HepG2 (cell line): ENCODE measurements at regions not wholly inside any gene's neighbourhood (a gene's known extent, or its start where the extent isn't known, plus 50 kb on each side); places are given as distances from the start of the nearest gene placed in this dataset.

Experiments
- ATAC-seq: fragments of 200-7000 bp; cut with Tn5 transposase; 3 replicates; pipeline ENCODE4 v1.9.1; 2020; ENCODE audit warnings: mild to moderate bottlenecking, moderate library complexity
- BruUV-seq: library from RNA; stranded (reverse); fragments of 400-500 nt; replicated peaks from 2 replicates; lab custom pipeline; 2021; lab: Mats Ljungman, UMichigan
- CTCF ChIA-PET: fragments of 300-600 bp; formaldehyde crosslinking; extraction: SDS; loops from one replicate; lab custom pipeline; 2021; ENCODE audit warnings: low total read pairs, inconsistent platforms, low intra/inter-chr PET ratio; lab: Yijun Ruan, JAX
- POLR2A ChIA-PET: fragments of 350-600 bp; sonication (Branson Sonifier 250); formaldehyde crosslinking; loops from one replicate; lab custom pipeline; 2020; ENCODE audit warnings: antibody characterized with exemption, inconsistent platforms; lab: Yijun Ruan, JAX
- DNase-seq: peaks from one replicate; pipeline ENCODE4 v3.0.0-alpha.2; 2015; ENCODE audit warnings: low spot score
- FAIRE-seq: peaks from 3 replicates; lab custom pipeline; 2011; peaks lifted over from hg19 to GRCh38; lab: Jason Lieb, UNC
- H2AFZ ChIP-seq: one replicate; pipeline ENCODE4 v1.6.1; 2011; ENCODE audit warnings: low read length, inconsistent platforms
- H3K27ac ChIP-seq: fragments of 300-600 bp; 3 replicates; pipeline ENCODE4 v1.8.0; 2011; ENCODE audit warnings: mixed run types, mild to moderate bottlenecking, mixed read lengths, low read length, inconsistent platforms; ENCODE audit not compliant: insufficient read depth; ENCODE audit errors: extremely low read length
- H3K27me3 ChIP-seq, 2 experiments: fragments of 200-600 bp in 1 of 2; 2 replicates in 1 of 2; 3 replicates in 1 of 2; pipeline versions ENCODE4 v1.6.0 to v1.8.0; 2011; ENCODE audit warnings: low read length in 2 of 2, mild to moderate bottlenecking in 2 of 2, moderate library complexity in 2 of 2, inconsistent platforms in 1 of 2; ENCODE audit not compliant: insufficient read depth in 2 of 2, control insufficient read depth in 1 of 2
- H3K36me3 ChIP-seq, 2 experiments: fragments of 200-600 bp in 1 of 2; replicated peaks in 1 of 2; 2 replicates in 1 of 2; 3 replicates in 1 of 2; pipeline versions ENCODE4 v1.5.1 to v1.8.0; 2011; ENCODE audit warnings: low read length in 2 of 2, inconsistent platforms in 1 of 2; ENCODE audit not compliant: insufficient read depth in 2 of 2, control insufficient read depth in 1 of 2
- H3K4me1 ChIP-seq: 2 replicates; pipeline ENCODE4 v1.5.1; 2012; ENCODE audit warnings: low read length, inconsistent platforms; ENCODE audit not compliant: insufficient read depth
- H3K4me2 ChIP-seq: 2 replicates; pipeline ENCODE4 v1.6.0; 2011; ENCODE audit warnings: low read depth, low read length, inconsistent platforms
- H3K4me3 ChIP-seq, 3 experiments: fragments of 200-600 bp in 1 of 3; sonication (generic), shearing (Covaris generic) in 1 of 3; replicated peaks in 1 of 3; 2 replicates each; pipeline ENCODE4 v1.5.1; 2011 to 2016; ENCODE audit warnings: low read length in 3 of 3, inconsistent platforms in 2 of 3, low read depth in 2 of 3, mild to moderate bottlenecking in 2 of 3, control low read depth in 1 of 3, mixed read lengths in 1 of 3; ENCODE audit not compliant: insufficient read depth in 1 of 3
- H3K79me2 ChIP-seq: one replicate; pipeline ENCODE4 v1.6.1; 2011; ENCODE audit warnings: low read length, inconsistent platforms; ENCODE audit not compliant: insufficient read depth
- H3K9ac ChIP-seq: 2 replicates; pipeline ENCODE4 v1.6.0; 2011; ENCODE audit warnings: mild to moderate bottlenecking, low read depth, low read length, inconsistent platforms; ENCODE audit not compliant: insufficient read depth
- H3K9me3 ChIP-seq: 2 replicates; pipeline ENCODE4 v1.5.1; 2012; ENCODE audit warnings: mild to moderate bottlenecking, low read length
- H4K20me1 ChIP-seq: 2 replicates; pipeline ENCODE4 v1.6.0; 2011; ENCODE audit warnings: inconsistent platforms, mild to moderate bottlenecking, low read length, moderate library complexity; ENCODE audit not compliant: insufficient read depth
- AHR ChIP-seq: IDR thresholded peaks from 2 replicates; pipeline ENCODE4 v1.6.1; 2018; ENCODE audit warnings: missing genetic modification reagents, missing compliant biosample characterization
- ARNTL ChIP-seq: sonication (generic); formaldehyde crosslinking; IDR thresholded peaks from 2 replicates; pipeline ENCODE4 v1.4.0; 2020; ENCODE audit warnings: mild to moderate bottlenecking, missing genetic modification reagents
- BORCS8-MEF2B ChIP-seq: sonication (generic); formaldehyde crosslinking; IDR thresholded peaks from 2 replicates; pipeline ENCODE4 v1.8.0; 2022; ENCODE audit warnings: mild to moderate bottlenecking, missing genetic modification reagents
- EP300 ChIP-seq, 3 experiments: sonication (generic) in 1 of 3; formaldehyde crosslinking in 1 of 3; IDR thresholded peaks; 2 replicates each; pipeline versions ENCODE4 v1.5.1 to v1.6.1; 2011 to 2020; ENCODE audit warnings: low read depth in 2 of 3, low read length in 2 of 3, borderline replicate concordance in 1 of 3, improper control_type of control experiment in 1 of 3, mild to moderate bottlenecking in 1 of 3, missing genetic modification reagents in 1 of 3, moderate library complexity in 1 of 3
- FOXK1 ChIP-seq: sonication (generic); formaldehyde crosslinking; IDR thresholded peaks from 2 replicates; pipeline ENCODE4 v1.4.0; 2020; ENCODE audit warnings: low read depth, missing genetic modification reagents, borderline replicate concordance
- HHEX ChIP-seq: IDR thresholded peaks from 2 replicates; pipeline ENCODE4 v1.6.1; 2016; ENCODE audit warnings: control low read depth
- HOXA7 ChIP-seq: sonication (generic); formaldehyde crosslinking; IDR thresholded peaks from 2 replicates; pipeline ENCODE4 v1.8.1; 2022; ENCODE audit warnings: mild to moderate bottlenecking, missing genetic modification reagents, moderate library complexity
- MED13 ChIP-seq: sonication (generic); formaldehyde crosslinking; IDR thresholded peaks from 2 replicates; pipeline ENCODE4 v1.5.0; 2020; ENCODE audit warnings: missing genetic modification reagents
- MEF2D ChIP-seq: sonication (generic); formaldehyde crosslinking; IDR thresholded peaks from 2 replicates; pipeline ENCODE4 v1.5.1; 2020; ENCODE audit warnings: mild to moderate bottlenecking, missing genetic modification reagents
- MIER3 ChIP-seq: IDR thresholded peaks from 2 replicates; pipeline ENCODE4 v1.6.1; 2016; ENCODE audit warnings: missing compliant biosample characterization, borderline replicate concordance
- PHF21A ChIP-seq: sonication (generic); formaldehyde crosslinking; IDR thresholded peaks from 2 replicates; pipeline ENCODE4 v1.5.0; 2020; ENCODE audit warnings: mild to moderate bottlenecking, missing genetic modification reagents
- SYNCRIP ChIP-seq: fragments of 200-400 bp; formaldehyde crosslinking; IDR thresholded peaks from 2 replicates; pipeline ENCODE4 v1.6.1; 2018; ENCODE audit warnings: mild to moderate bottlenecking, low read depth, low read length; ENCODE audit not compliant: insufficient read depth
- TEAD3 ChIP-seq: optimal IDR thresholded peaks from 2 replicates; pipeline ENCODE3; 2016; ENCODE audit warnings: borderline replicate concordance
- ZNF235 ChIP-seq: sonication (generic); formaldehyde crosslinking; IDR thresholded peaks from 2 replicates; pipeline ENCODE4 v1.8.1; 2023; ENCODE audit warnings: mild to moderate bottlenecking, missing genetic modification reagents, borderline replicate concordance
- ZNF256 ChIP-seq: sonication (generic); formaldehyde crosslinking; conservative IDR thresholded peaks from 2 replicates; pipeline ENCODE4 v1.4.0; 2020; ENCODE audit warnings: missing genetic modification reagents
- ZNF331 ChIP-seq: sonication (generic); formaldehyde crosslinking; IDR thresholded peaks from 2 replicates; pipeline ENCODE4 v1.4.0; 2020; ENCODE audit warnings: missing genetic modification reagents
- ZNF350 ChIP-seq: sonication (generic); formaldehyde crosslinking; IDR thresholded peaks from 2 replicates; pipeline ENCODE4 v1.4.0; 2020; ENCODE audit warnings: mild to moderate bottlenecking, low read depth, missing genetic modification reagents, borderline replicate concordance
- ZNF572 ChIP-seq: sonication (generic); formaldehyde crosslinking; IDR thresholded peaks from 2 replicates; pipeline ENCODE4 v1.5.1; 2020; ENCODE audit warnings: mild to moderate bottlenecking, missing genetic modification reagents
- ZNF839 ChIP-seq: sonication (generic); formaldehyde crosslinking; IDR thresholded peaks from 2 replicates; pipeline ENCODE4 v1.4.0; 2020; ENCODE audit warnings: missing genetic modification reagents, mild to moderate bottlenecking, borderline replicate concordance
- ZNF879 ChIP-seq: sonication (generic); formaldehyde crosslinking; IDR thresholded peaks from 2 replicates; pipeline ENCODE4 v1.8.1; 2023; ENCODE audit warnings: missing genetic modification reagents
- ZSCAN29 ChIP-seq: sonication (generic); formaldehyde crosslinking; conservative IDR thresholded peaks from 2 replicates; pipeline ENCODE4 v1.4.0; 2020; ENCODE audit warnings: mild to moderate bottlenecking, missing genetic modification reagents
- ZSCAN5A ChIP-seq: sonication (generic); formaldehyde crosslinking; IDR thresholded peaks from 2 replicates; pipeline ENCODE4 v1.8.0; 2022; ENCODE audit warnings: mild to moderate bottlenecking, missing genetic modification reagents, borderline replicate concordance
- WGBS: methylation state at CpG from one replicate; pipeline ENCODE4 v1.1.6; 2017; ENCODE audit warnings: low lambda C conversion rate; 5-methylcytosine and 5-hydroxymethylcytosine counted together
- in situ Hi-C: cut with HindIII; loops from 2 replicates; pipeline ENCODE4 v1.10.0; 2017; ENCODE audit warnings: low pct_unique_long_range_greater_than_20kb; ENCODE audit not compliant: extremely low pct_ligation_motif_present
- intact Hi-C: fragments of 100-400 bp; cut with micrococcal nuclease; formaldehyde crosslinking; loops from one replicate; pipeline ENCODE4 v1.10.0; 2022; ENCODE audit not compliant: unreplicated experiment

- TF ChIP-seq ZSCAN5A (CRISPR knock-in tag) (no peak), ZNF331 (CRISPR knock-in tag) (no peak), SYNCRIP (no peak), MED13 (CRISPR knock-in tag) (no peak), EP300 (IDR thresholded peaks at IDR 0.05; ENCODE audit: low read depth in 2 of 2, low read length in 2 of 2) (no peak), EP300 (CRISPR knock-in tag; IDR thresholded peaks at IDR 0.05; ENCODE audit: borderline replicate concordance) (no peak), ZNF256 (CRISPR knock-in tag) (no peak), ZSCAN29 (CRISPR knock-in tag) (no peak), ZNF839 (CRISPR knock-in tag) (no peak)
These were observed 250.7 kb downstream of the SATB2 start (continued) for GRCh38 chr2:199207011-199207410.

- Histone ChIP-seq H3K27me3 (no peaks in the 10 kb centered on the region), H3K9me3 (0 out of 2 replicates have a peak, but pooled peaks cover 2% of the 10 kb centered on the region), H3K9ac (no peak overlapping the region), H4K20me1 (no peaks in the 10 kb centered on the region), H3K79me2 (no peaks in the 10 kb centered on the region), H3K4me3 (no peak overlapping the region), H3K4me2 (no peak overlapping the region), H2AFZ (no peak overlapping the region), H3K36me3 (no peaks in the 10 kb centered on the region), H3K27ac (no peak overlapping the region), H3K4me1 (no peaks in the 10 kb centered on the region)
- DNase-seq (no peak), ATAC-seq (no peak), FAIRE-seq (no peak)
- TF ChIP-seq ZNF235 (CRISPR knock-in tag), result no peak
- no peak for TF ChIP-seq HOXA7 (CRISPR knock-in tag)
- no peak for TF ChIP-seq TEAD3
- TF ChIP-seq ZNF350 (CRISPR knock-in tag), result no peak
- TF ChIP-seq ARNTL (CRISPR knock-in tag), result no peak
- TF ChIP-seq MEF2D (CRISPR knock-in tag), result no peak
- TF ChIP-seq ZNF572, result no peak
- TF ChIP-seq AHR (CRISPR knock-in tag), result no peak
- no peak for TF ChIP-seq MIER3 (CRISPR knock-in tag)
- no peak for TF ChIP-seq ZNF879 (CRISPR knock-in tag)
- TF ChIP-seq PHF21A (CRISPR knock-in tag), result no peak
- TF ChIP-seq BORCS8-MEF2B (CRISPR knock-in tag), result no peak
- TF ChIP-seq FOXK1 (CRISPR knock-in tag), result no peak
- no peak for TF ChIP-seq HHEX (CRISPR knock-in tag)
- intact Hi-C loops (no loop called here), in situ Hi-C loops (no loop called here)
- POLR2A ChIA-PET, result no interaction called here
- BruUV-seq, result no TSS peak
- WGBS, result 37% methylated on average over 7 of the region's 9 CpGs
- CTCF ChIA-PET, result no interaction called here
These were observed 251.2 kb downstream of the SATB2 start for GRCh38 chr2:199206536-199206935.
